WTC11 (cell line): ENCODE measurements at regions not wholly inside any gene's neighbourhood (a gene's known extent, or its start where the extent isn't known, plus 50 kb on each side); places are given as distances from the start of the nearest gene placed in this dataset.

Experiments used
- ATAC-seq: fragments of 200-7000 bp; cut with Tn5 transposase; 2 replicates; pipeline ENCODE4 v1.10.0; 2021; ENCODE audit warnings: mild to moderate bottlenecking, moderate library complexity
- CTCF ChIA-PET: fragments of 300-600 bp; sonication (Branson Sonifier 250); formaldehyde crosslinking; loops from one replicate; lab custom pipeline; 2021; ENCODE audit warnings: antibody characterized with exemption; lab: Charles Lee
- POLR2A ChIA-PET: fragments of 350-600 bp; sonication (Branson Sonifier 250); formaldehyde crosslinking; loops from one replicate; lab custom pipeline; 2021; ENCODE audit warnings: antibody characterized with exemption; lab: Charles Lee
- DNase-seq: peaks from one replicate; pipeline ENCODE4 v3.0.0; 2021; ENCODE audit warnings: low spot score
- H3K27ac Mint-ChIP-seq: 2 replicates; pipeline ENCODE4 v1.8.0; 2021; ENCODE audit warnings: mixed read lengths
- H3K27me3 Mint-ChIP-seq: 2 replicates; pipeline ENCODE4 v1.8.0; 2021; ENCODE audit warnings: low read depth, mild to moderate bottlenecking, moderate library complexity, mixed read lengths
- H3K36me3 Mint-ChIP-seq: 2 replicates; pipeline ENCODE4 v1.8.0; 2021; ENCODE audit warnings: mixed read lengths
- H3K4me1 Mint-ChIP-seq: 2 replicates; pipeline ENCODE4 v1.8.0; 2022; ENCODE audit warnings: mixed read lengths
- H3K4me3 Mint-ChIP-seq: 2 replicates; pipeline ENCODE4 v1.8.0; 2021; ENCODE audit warnings: mild to moderate bottlenecking, moderate library complexity, mixed read lengths
- H3K9me3 Mint-ChIP-seq: 2 replicates; pipeline ENCODE4 v1.8.0; 2021; ENCODE audit warnings: mixed read lengths
- ATF1 ChIP-seq: sonication (generic); formaldehyde crosslinking; IDR thresholded peaks from 2 replicates; pipeline ENCODE4 v1.8.1; 2023; ENCODE audit warnings: mild to moderate bottlenecking, moderate library complexity, missing genetic modification reagents
- CDX4 ChIP-seq: fragments of 250-450 bp; sonication (Bioruptor Pico); IDR thresholded peaks from 2 replicates; pipeline ENCODE4 v1.9.0; 2021; ENCODE audit warnings: moderate library complexity, mild to moderate bottlenecking, inconsistent platforms, borderline replicate concordance
- E2F5 ChIP-seq: sonication (generic); formaldehyde crosslinking; IDR thresholded peaks from 2 replicates; pipeline ENCODE4 v1.8.1; 2022; ENCODE audit warnings: mild to moderate bottlenecking, moderate library complexity, missing genetic modification reagents
- EMX1 ChIP-seq: fragments of 250-450 bp; sonication (Bioruptor Pico); IDR thresholded peaks from 2 replicates; pipeline ENCODE4 v1.8.0; 2021; ENCODE audit warnings: mild to moderate bottlenecking
- GABPB1 ChIP-seq: sonication (generic); formaldehyde crosslinking; IDR thresholded peaks from 2 replicates; pipeline ENCODE4 v1.8.1; 2023; ENCODE audit warnings: mild to moderate bottlenecking, missing genetic modification reagents
- GTF2I ChIP-seq: fragments of 250-450 bp; sonication (Bioruptor Pico); conservative IDR thresholded peaks from 2 replicates; pipeline ENCODE4 v1.4.0; 2021; ENCODE audit warnings: mild to moderate bottlenecking
- HMGA2 ChIP-seq: fragments of 250-450 bp; sonication (Bioruptor Pico); IDR thresholded peaks from 2 replicates; pipeline ENCODE4 v1.4.0; 2021; ENCODE audit warnings: mild to moderate bottlenecking, moderate library complexity
- IRF2 ChIP-seq: sonication (generic); formaldehyde crosslinking; IDR thresholded peaks from 2 replicates; pipeline ENCODE4 v1.8.0; 2022; ENCODE audit warnings: low read depth, missing genetic modification reagents, borderline replicate concordance
- JAZF1 ChIP-seq: fragments of 250-450 bp; sonication (Bioruptor Pico); IDR thresholded peaks from 2 replicates; pipeline ENCODE4 v1.9.0; 2021; ENCODE audit warnings: moderate library complexity, mild to moderate bottlenecking, inconsistent platforms
- KAT7 ChIP-seq: sonication (generic); formaldehyde crosslinking; IDR thresholded peaks from 2 replicates; pipeline ENCODE4 v1.8.1; 2023; ENCODE audit warnings: missing genetic modification reagents, mild to moderate bottlenecking, borderline replicate concordance
- NR1H2 ChIP-seq: sonication (generic); formaldehyde crosslinking; IDR thresholded peaks from 2 replicates; pipeline ENCODE4 v1.9.0; 2021; ENCODE audit warnings: mild to moderate bottlenecking, moderate library complexity, missing genetic modification reagents
- RORB ChIP-seq: fragments of 250-450 bp; sonication (Bioruptor Pico); IDR thresholded peaks from 2 replicates; pipeline ENCODE4 v1.9.0; 2021; ENCODE audit warnings: mild to moderate bottlenecking
- STAT6 ChIP-seq: sonication (generic); formaldehyde crosslinking; conservative IDR thresholded peaks from 2 replicates; pipeline ENCODE4 v1.8.1; 2023; ENCODE audit warnings: mild to moderate bottlenecking, low read depth, missing genetic modification reagents, moderate library complexity
- ZBTB43 ChIP-seq: sonication (generic); formaldehyde crosslinking; IDR thresholded peaks from 2 replicates; pipeline ENCODE4 v1.8.1; 2023; ENCODE audit warnings: mild to moderate bottlenecking, missing genetic modification reagents
- ZNF219 ChIP-seq: sonication (generic); formaldehyde crosslinking; IDR thresholded peaks from 2 replicates; pipeline ENCODE4 v1.8.0; 2023; ENCODE audit warnings: missing genetic modification reagents, mild to moderate bottlenecking, borderline replicate concordance
- ZNF232 ChIP-seq: sonication (generic); formaldehyde crosslinking; IDR thresholded peaks from 2 replicates; pipeline ENCODE4 v1.8.0; 2022; ENCODE audit warnings: mild to moderate bottlenecking, missing genetic modification reagents
- TF ChIP-seq, protein P1 (sequence below): fragments of 200-600 bp; IDR thresholded peaks from 2 replicates; pipeline ENCODE4 v1.8.0; 2022; ENCODE audit warnings: antibody characterized with exemption
- TF ChIP-seq, protein P2 (sequence below): sonication (generic); formaldehyde crosslinking; IDR thresholded peaks from 2 replicates; pipeline ENCODE4 v1.8.1; 2022; ENCODE audit warnings: low read depth, mild to moderate bottlenecking, moderate library complexity, missing genetic modification reagents, borderline replicate concordance
- TF ChIP-seq, protein P3 (sequence below): sonication (generic); formaldehyde crosslinking; conservative IDR thresholded peaks from 2 replicates; pipeline ENCODE4 v1.8.1; 2022; ENCODE audit warnings: mild to moderate bottlenecking, missing genetic modification reagents
- TF ChIP-seq, protein P4 (sequence below): sonication (generic); formaldehyde crosslinking; IDR thresholded peaks from 2 replicates; pipeline ENCODE4 v1.8.1; 2023; ENCODE audit warnings: mild to moderate bottlenecking, missing genetic modification reagents

GRCh38 chr6:170464524-170464979 is 88.6 kb downstream of the PSMB1 start:
- no peak overlapping the region for H3K4me3 Mint-ChIP-seq
- no peak for DNase-seq
- ChIA-PET CTCF (interaction anchor here (1.6 kb wide), 1 partner anchor 52 kb away, joined by 3 read pairs; no protein-coding TSS in a partner anchor), POLR2A (no interaction called here)
- peaks cover 14% of the 10 kb centered on the region for H3K9me3 Mint-ChIP-seq
- H3K27ac Mint-ChIP-seq: no peak overlapping the region
- no peaks in the 10 kb centered on the region for H3K4me1 Mint-ChIP-seq
- ATAC-seq: no peak
- H3K27me3 Mint-ChIP-seq: no peaks in the 10 kb centered on the region
- H3K36me3 Mint-ChIP-seq: peaks cover 13% of the 10 kb centered on the region
- TF ChIP-seq GABPB1 (no peak), JAZF1 (CRISPR knock-in tag) (no peak), RORB (no peak), NR1H2 (CRISPR knock-in tag) (no peak)
- TF ChIP-seq, protein P1, sequence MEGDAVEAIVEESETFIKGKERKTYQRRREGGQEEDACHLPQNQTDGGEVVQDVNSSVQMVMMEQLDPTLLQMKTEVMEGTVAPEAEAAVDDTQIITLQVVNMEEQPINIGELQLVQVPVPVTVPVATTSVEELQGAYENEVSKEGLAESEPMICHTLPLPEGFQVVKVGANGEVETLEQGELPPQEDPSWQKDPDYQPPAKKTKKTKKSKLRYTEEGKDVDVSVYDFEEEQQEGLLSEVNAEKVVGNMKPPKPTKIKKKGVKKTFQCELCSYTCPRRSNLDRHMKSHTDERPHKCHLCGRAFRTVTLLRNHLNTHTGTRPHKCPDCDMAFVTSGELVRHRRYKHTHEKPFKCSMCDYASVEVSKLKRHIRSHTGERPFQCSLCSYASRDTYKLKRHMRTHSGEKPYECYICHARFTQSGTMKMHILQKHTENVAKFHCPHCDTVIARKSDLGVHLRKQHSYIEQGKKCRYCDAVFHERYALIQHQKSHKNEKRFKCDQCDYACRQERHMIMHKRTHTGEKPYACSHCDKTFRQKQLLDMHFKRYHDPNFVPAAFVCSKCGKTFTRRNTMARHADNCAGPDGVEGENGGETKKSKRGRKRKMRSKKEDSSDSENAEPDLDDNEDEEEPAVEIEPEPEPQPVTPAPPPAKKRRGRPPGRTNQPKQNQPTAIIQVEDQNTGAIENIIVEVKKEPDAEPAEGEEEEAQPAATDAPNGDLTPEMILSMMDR: no peak

- H3K36me3 Mint-ChIP-seq: peaks cover 13% of the 10 kb centered on the region
- ChIA-PET POLR2A (no interaction called here), CTCF (interaction anchor here (1.6 kb wide), 1 partner anchor 53 kb away, joined by 3 read pairs; no protein-coding TSS in a partner anchor)
- ATAC-seq (no peak), DNase-seq (no peak)
- no peaks in the 10 kb centered on the region for H3K27me3 Mint-ChIP-seq
- no peak overlapping the region for H3K4me3 Mint-ChIP-seq
- TF ChIP-seq ZNF232 (no peak), EMX1 (CRISPR knock-in tag) (no peak), HMGA2 (CRISPR knock-in tag) (no peak), ZNF219 (no peak), ZBTB43 (CRISPR knock-in tag) (no peak), KAT7 (CRISPR knock-in tag) (no peak)
- peaks cover 14% of the 10 kb centered on the region for H3K9me3 Mint-ChIP-seq
- H3K27ac Mint-ChIP-seq: peak overlapping the region; percentile 65; the same call in 1 of the 2 replicates
- no peaks in the 10 kb centered on the region for H3K4me1 Mint-ChIP-seq
These were observed 89.0 kb downstream of the PSMB1 start for GRCh38 chr6:170464080-170464479.

DNA sequence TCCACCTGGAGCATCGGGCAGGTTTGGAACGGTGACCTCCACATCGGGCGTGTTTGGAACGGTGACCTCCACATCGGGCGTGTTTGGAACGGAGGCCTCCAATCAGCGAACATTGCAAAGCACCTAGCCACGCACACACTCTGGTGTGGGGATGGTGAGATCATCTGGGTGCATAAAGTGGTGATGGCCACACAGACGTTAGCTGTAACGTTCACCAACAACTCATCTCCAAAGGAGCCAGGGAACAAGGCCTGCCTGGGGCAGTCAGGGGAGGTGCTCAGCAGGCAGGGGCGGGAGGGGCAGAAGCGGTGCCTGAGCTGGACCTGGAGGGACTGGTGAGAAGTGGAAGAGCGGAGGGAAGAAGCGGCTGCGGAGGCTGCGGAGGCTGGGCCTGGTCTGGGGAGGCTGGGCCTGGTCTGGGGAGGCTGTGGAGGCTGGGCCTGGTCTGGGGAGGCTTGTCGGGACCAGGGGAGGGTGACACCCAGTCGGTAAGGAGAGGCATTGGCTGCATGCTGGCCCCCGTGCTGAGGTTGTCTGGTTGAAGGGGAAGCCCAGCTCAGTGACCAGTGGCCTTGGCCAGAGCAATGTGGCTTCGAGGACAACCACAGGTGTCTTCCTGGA is 89.9 kb downstream of the PSMB1 start:
- no peak for TF ChIP-seq IRF2 (CRISPR knock-in tag)
- TF ChIP-seq GTF2I: no peak
- TF ChIP-seq STAT6 (CRISPR knock-in tag): no peak
- TF ChIP-seq, protein P2, sequence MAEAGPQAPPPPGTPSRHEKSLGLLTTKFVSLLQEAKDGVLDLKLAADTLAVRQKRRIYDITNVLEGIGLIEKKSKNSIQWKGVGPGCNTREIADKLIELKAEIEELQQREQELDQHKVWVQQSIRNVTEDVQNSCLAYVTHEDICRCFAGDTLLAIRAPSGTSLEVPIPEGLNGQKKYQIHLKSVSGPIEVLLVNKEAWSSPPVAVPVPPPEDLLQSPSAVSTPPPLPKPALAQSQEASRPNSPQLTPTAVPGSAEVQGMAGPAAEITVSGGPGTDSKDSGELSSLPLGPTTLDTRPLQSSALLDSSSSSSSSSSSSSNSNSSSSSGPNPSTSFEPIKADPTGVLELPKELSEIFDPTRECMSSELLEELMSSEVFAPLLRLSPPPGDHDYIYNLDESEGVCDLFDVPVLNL (CRISPR knock-in tag): no peak
- TF ChIP-seq, protein P3, sequence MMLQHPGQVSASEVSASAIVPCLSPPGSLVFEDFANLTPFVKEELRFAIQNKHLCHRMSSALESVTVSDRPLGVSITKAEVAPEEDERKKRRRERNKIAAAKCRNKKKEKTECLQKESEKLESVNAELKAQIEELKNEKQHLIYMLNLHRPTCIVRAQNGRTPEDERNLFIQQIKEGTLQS (CRISPR knock-in tag): no peak
- TF ChIP-seq ATF1 (CRISPR knock-in tag): no peak
- no peak for TF ChIP-seq E2F5 (CRISPR knock-in tag)
- no peak for TF ChIP-seq CDX4 (CRISPR knock-in tag)
- TF ChIP-seq, protein P4, sequence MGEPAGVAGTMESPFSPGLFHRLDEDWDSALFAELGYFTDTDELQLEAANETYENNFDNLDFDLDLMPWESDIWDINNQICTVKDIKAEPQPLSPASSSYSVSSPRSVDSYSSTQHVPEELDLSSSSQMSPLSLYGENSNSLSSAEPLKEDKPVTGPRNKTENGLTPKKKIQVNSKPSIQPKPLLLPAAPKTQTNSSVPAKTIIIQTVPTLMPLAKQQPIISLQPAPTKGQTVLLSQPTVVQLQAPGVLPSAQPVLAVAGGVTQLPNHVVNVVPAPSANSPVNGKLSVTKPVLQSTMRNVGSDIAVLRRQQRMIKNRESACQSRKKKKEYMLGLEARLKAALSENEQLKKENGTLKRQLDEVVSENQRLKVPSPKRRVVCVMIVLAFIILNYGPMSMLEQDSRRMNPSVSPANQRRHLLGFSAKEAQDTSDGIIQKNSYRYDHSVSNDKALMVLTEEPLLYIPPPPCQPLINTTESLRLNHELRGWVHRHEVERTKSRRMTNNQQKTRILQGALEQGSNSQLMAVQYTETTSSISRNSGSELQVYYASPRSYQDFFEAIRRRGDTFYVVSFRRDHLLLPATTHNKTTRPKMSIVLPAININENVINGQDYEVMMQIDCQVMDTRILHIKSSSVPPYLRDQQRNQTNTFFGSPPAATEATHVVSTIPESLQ: no peak
- Mint-ChIP-seq H3K27ac (no peak overlapping the region), H3K9me3 (peaks cover 11% of the 10 kb centered on the region), H3K27me3 (no peaks in the 10 kb centered on the region), H3K36me3 (peaks cover 10% of the 10 kb centered on the region), H3K4me1 (no peaks in the 10 kb centered on the region), H3K4me3 (no peak overlapping the region)
- ChIA-PET POLR2A (no interaction called here), CTCF (interaction anchor here (0.9 to 1.6 kb wide), 4 partner anchors 9 to 631 kb away, joined by 3 to 4 read pairs (median 4); no protein-coding TSS in a partner anchor)
- ATAC-seq (no peak), DNase-seq (no peak)
